ENCODE measurements at regions not wholly inside any gene's neighbourhood (a gene's known extent, or its start where the extent isn't known, plus 50 kb on each side); places are given as distances from the start of the nearest gene placed in this dataset.
A peak's percentile ranks its signal among the peaks of the same experiment; 100 is the strongest.
"Not testable (repeated sequence)": the region's sequence is repeated elsewhere in the genome, so short reads cannot be mapped to it uniquely, and the experiment has no call there.

- DNase-seq (ENCODE audit: low spot score), result not testable (repeated sequence)
Measured at GRCh38 chr20:25987928-25988560, 291.4 kb upstream of the ZNF337 start.

- DNase-seq (ENCODE audit: low spot score), result peak; percentile 48
Measured at GRCh38 chr20:25987073-25987927, 290.6 kb upstream of the ZNF337 start.

GRCh38 chr20:25985597-25985996 is 288.9 kb upstream of the ZNF337 start:
- DNase-seq (ENCODE audit: low spot score), result no peak

- DNase-seq (ENCODE audit: low spot score), result peak; percentile 19
Measured at GRCh38 chr20:25984933-25985332, 288.3 kb upstream of the ZNF337 start.

GRCh38 chr20:25982701-25983100 is 286.0 kb upstream of the ZNF337 start:
- DNase-seq (ENCODE audit: low spot score), result not testable (repeated sequence)

- not testable (repeated sequence) for DNase-seq (ENCODE audit: low spot score)
Measured at GRCh38 chr20:25978450-25979190, 282.0 kb upstream of the ZNF337 start.

- not testable (repeated sequence) for DNase-seq (ENCODE audit: low spot score)
Measured at GRCh38 chr20:25975816-25976215, 279.2 kb upstream of the ZNF337 start.

GRCh38 chr20:25965203-25965602 is 268.6 kb upstream of the ZNF337 start:
- DNase-seq (ENCODE audit: low spot score), result not testable (repeated sequence)

- not testable (repeated sequence) for DNase-seq (ENCODE audit: low spot score)
Measured at GRCh38 chr20:25953876-25954275, 257.2 kb upstream of the ZNF337 start.

- DNase-seq (ENCODE audit: low spot score), result not testable (repeated sequence)
Measured at GRCh38 chr20:25935230-25935629, 238.6 kb upstream of the ZNF337 start.

GRCh38 chr20:25932806-25933205 is 236.2 kb upstream of the ZNF337 start:
- not testable (repeated sequence) for DNase-seq (ENCODE audit: low spot score)

GRCh38 chr20:25932170-25932569 is 235.5 kb upstream of the ZNF337 start:
- DNase-seq (ENCODE audit: low spot score), result not testable (repeated sequence)

- DNase-seq (ENCODE audit: low spot score), result not testable (repeated sequence)
Measured at GRCh38 chr20:25902321-25902720, 205.7 kb upstream of the ZNF337 start.

- DNase-seq (ENCODE audit: low spot score), result not testable (repeated sequence)
Measured at GRCh38 chr20:25898663-25899062, 202.0 kb upstream of the ZNF337 start.

- DNase-seq (ENCODE audit: low spot score), result not testable (repeated sequence)
Measured at GRCh38 chr20:25879096-25879495, 182.4 kb upstream of the ZNF337 start.

GRCh38 chr20:25868650-25868979 is 172.0 kb upstream of the ZNF337 start:
- DNase-seq (ENCODE audit: low spot score), result not testable (repeated sequence)

GRCh38 chr20:25867776-25868649 is 171.4 kb upstream of the ZNF337 start:
- peak; percentile 86 for DNase-seq (ENCODE audit: low spot score)

- DNase-seq (ENCODE audit: low spot score), result not testable (repeated sequence)
Measured at GRCh38 chr20:25867015-25867775, 170.5 kb upstream of the ZNF337 start.

GRCh38 chr20:25865715-25866656 is 169.3 kb upstream of the ZNF337 start:
- DNase-seq (ENCODE audit: low spot score), result peak; percentile 86

Data from cerebellar cortex (tissue), 1 donor.